ENCODE measurements at regions not wholly inside any gene's neighbourhood (a gene's known extent, or its start where the extent isn't known, plus 50 kb on each side); places are given as distances from the start of the nearest gene placed in this dataset.
"Not testable (repeated sequence)": the region's sequence is repeated elsewhere in the genome, so short reads cannot be mapped to it uniquely, and the experiment has no call there.

DNA sequence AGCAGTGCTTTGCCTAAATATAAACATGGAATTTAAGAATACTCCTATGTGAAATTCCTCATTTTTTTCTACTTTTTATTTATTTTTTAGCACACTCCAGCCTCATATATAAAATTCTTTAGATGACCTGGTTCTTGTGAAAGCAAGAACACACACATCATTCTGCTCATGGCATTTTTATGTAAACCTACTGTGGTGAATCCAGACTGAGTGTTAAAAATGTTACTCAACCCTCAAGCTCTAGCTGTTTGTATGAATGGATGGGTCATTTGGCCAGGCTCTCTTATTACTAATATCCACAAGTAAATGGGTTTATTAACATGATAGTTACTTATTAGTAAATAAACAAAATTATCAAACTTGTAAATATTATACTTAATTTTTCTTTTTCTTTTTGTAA is 551.7 kb upstream of the LRRN3 start:
- peaks cover 11% of the 10 kb centered on the region for H3K4me1 Mint-ChIP-seq (ENCODE audit: low read depth, unreplicated experiment)
- no peak overlapping the region for H3K27ac Mint-ChIP-seq (ENCODE audit: unreplicated experiment)
- H3K9me3 Mint-ChIP-seq (ENCODE audit: low read depth, unreplicated experiment), result peaks cover 4% of the 10 kb centered on the region
- DNase-seq, result no peak
- H3K27me3 Mint-ChIP-seq (ENCODE audit: unreplicated experiment), result no peaks in the 10 kb centered on the region
- no peak overlapping the region for H3K4me3 Mint-ChIP-seq (ENCODE audit: low read depth, unreplicated experiment)
- intact Hi-C loops (cut with micrococcal nuclease; ENCODE audit: unreplicated experiment), result no loop called here
- CTCF ChIA-PET, result no interaction called here
- TF ChIP-seq, protein P1, sequence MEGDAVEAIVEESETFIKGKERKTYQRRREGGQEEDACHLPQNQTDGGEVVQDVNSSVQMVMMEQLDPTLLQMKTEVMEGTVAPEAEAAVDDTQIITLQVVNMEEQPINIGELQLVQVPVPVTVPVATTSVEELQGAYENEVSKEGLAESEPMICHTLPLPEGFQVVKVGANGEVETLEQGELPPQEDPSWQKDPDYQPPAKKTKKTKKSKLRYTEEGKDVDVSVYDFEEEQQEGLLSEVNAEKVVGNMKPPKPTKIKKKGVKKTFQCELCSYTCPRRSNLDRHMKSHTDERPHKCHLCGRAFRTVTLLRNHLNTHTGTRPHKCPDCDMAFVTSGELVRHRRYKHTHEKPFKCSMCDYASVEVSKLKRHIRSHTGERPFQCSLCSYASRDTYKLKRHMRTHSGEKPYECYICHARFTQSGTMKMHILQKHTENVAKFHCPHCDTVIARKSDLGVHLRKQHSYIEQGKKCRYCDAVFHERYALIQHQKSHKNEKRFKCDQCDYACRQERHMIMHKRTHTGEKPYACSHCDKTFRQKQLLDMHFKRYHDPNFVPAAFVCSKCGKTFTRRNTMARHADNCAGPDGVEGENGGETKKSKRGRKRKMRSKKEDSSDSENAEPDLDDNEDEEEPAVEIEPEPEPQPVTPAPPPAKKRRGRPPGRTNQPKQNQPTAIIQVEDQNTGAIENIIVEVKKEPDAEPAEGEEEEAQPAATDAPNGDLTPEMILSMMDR (IDR thresholded peaks at IDR 0.05; ENCODE audit: unreplicated experiment), result no peak
- H3K36me3 Mint-ChIP-seq (ENCODE audit: insufficient read depth, unreplicated experiment), result no peaks in the 10 kb centered on the region
- no TSS peak for BruUV-seq (replicated peaks)

DNA sequence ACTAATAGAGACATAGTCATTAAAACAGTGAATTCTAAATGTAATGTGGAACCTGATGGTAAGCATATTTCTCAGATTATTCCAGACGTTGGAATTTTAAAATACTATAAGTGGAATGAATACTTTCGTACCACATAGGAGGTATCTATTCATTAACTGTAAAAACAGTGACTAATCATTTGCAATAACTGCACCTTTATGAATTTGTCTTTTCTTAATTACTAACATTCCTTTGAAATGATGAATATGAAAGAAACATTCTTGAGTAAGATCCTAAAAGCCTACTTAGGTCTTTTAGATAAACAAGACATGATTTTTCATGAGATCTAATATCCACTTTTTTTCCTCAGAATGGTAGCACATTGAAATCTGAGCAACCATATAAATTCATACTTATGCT is 549.0 kb upstream of the LRRN3 start:
- Mint-ChIP-seq H3K27ac (ENCODE audit: unreplicated experiment) (no peak overlapping the region), H3K4me3 (ENCODE audit: low read depth, unreplicated experiment) (no peak overlapping the region), H3K9me3 (ENCODE audit: low read depth, unreplicated experiment) (peaks cover 4% of the 10 kb centered on the region), H3K4me1 (ENCODE audit: low read depth, unreplicated experiment) (peaks cover 11% of the 10 kb centered on the region), H3K27me3 (ENCODE audit: unreplicated experiment) (no peaks in the 10 kb centered on the region), H3K36me3 (ENCODE audit: insufficient read depth, unreplicated experiment) (no peaks in the 10 kb centered on the region)
- TF ChIP-seq, protein P1 (IDR thresholded peaks at IDR 0.05; ENCODE audit: unreplicated experiment), result no peak
- no peak for DNase-seq
- CTCF ChIA-PET, result no interaction called here
- intact Hi-C loops (cut with micrococcal nuclease; ENCODE audit: unreplicated experiment), result loop anchor here (1.0 kb wide), 1 partner anchor 7 kb away; no protein-coding TSS in a partner anchor
- no TSS peak for BruUV-seq (replicated peaks)

GRCh38 chr7:110544194-110544593 is 546.7 kb upstream of the LRRN3 start:
- no peaks in the 10 kb centered on the region for H3K36me3 Mint-ChIP-seq (ENCODE audit: insufficient read depth, unreplicated experiment)
- TF ChIP-seq, protein P1 (IDR thresholded peaks at IDR 0.05; ENCODE audit: unreplicated experiment), result no peak
- intact Hi-C loops (cut with micrococcal nuclease; ENCODE audit: unreplicated experiment), result no loop called here
- no peak overlapping the region for H3K4me3 Mint-ChIP-seq (ENCODE audit: low read depth, unreplicated experiment)
- no peaks in the 10 kb centered on the region for H3K27me3 Mint-ChIP-seq (ENCODE audit: unreplicated experiment)
- BruUV-seq (replicated peaks), result no TSS peak
- H3K9me3 Mint-ChIP-seq (ENCODE audit: low read depth, unreplicated experiment), result peaks cover 4% of the 10 kb centered on the region
- H3K4me1 Mint-ChIP-seq (ENCODE audit: low read depth, unreplicated experiment), result peaks cover 11% of the 10 kb centered on the region
- CTCF ChIA-PET, result no interaction called here
- no peak overlapping the region for H3K27ac Mint-ChIP-seq (ENCODE audit: unreplicated experiment)
- DNase-seq, result no peak

DNA sequence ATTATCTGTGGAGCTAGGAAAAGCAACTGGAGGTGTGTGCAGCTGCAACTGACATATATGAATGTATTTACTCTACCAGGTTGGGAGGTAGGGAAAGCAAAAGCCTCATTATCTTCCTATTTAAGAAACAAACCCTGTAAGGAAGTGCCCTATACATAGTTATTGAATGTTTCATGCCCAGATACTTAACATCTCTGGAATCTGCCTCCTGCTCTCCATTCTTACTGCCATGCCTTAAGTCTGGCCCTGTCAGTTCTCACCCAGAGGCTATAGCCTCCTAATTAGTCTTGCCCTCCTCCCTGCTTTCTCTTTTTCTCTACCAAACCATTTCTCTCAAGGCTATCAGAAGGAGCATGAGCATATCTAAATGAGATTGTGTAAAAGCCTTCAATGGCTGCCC is 542.6 kb upstream of the LRRN3 start:
- Mint-ChIP-seq H3K36me3 (ENCODE audit: insufficient read depth, unreplicated experiment) (no peaks in the 10 kb centered on the region), H3K27me3 (ENCODE audit: unreplicated experiment) (no peaks in the 10 kb centered on the region), H3K4me3 (ENCODE audit: low read depth, unreplicated experiment) (no peak overlapping the region), H3K9me3 (ENCODE audit: low read depth, unreplicated experiment) (peaks cover 6% of the 10 kb centered on the region), H3K27ac (ENCODE audit: unreplicated experiment) (no peak overlapping the region), H3K4me1 (ENCODE audit: low read depth, unreplicated experiment) (no peaks in the 10 kb centered on the region)
- intact Hi-C loops (cut with micrococcal nuclease; ENCODE audit: unreplicated experiment), result no loop called here
- TF ChIP-seq, protein P1 (IDR thresholded peaks at IDR 0.05; ENCODE audit: unreplicated experiment), result no peak
- CTCF ChIA-PET, result no interaction called here
- DNase-seq, result no peak
- BruUV-seq (replicated peaks), result no TSS peak

DNA sequence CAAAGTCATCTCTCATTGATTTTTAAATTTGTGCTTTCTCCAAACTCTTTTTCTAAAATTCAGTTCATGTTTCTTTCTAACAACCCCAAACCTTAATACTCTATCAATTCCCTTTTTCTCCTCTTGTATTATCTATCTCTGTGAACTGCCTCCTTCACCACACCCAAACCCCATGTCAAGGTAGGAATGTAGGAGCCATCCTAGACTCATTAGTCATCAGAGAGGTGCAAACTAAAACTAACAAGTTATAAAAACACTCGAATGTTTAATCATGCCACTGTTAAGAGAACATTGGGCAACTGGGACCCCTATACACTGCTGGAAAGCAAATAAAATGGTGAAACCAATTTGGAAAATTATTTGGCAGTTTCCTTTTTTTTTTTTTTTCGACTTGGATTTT is 533.8 kb upstream of the LRRN3 start:
- peaks cover 4% of the 10 kb centered on the region for H3K9me3 Mint-ChIP-seq (ENCODE audit: low read depth, unreplicated experiment)
- no peak for DNase-seq
- intact Hi-C loops (cut with micrococcal nuclease; ENCODE audit: unreplicated experiment), result no loop called here
- no peaks in the 10 kb centered on the region for H3K36me3 Mint-ChIP-seq (ENCODE audit: insufficient read depth, unreplicated experiment)
- no peak overlapping the region for H3K27ac Mint-ChIP-seq (ENCODE audit: unreplicated experiment)
- H3K4me1 Mint-ChIP-seq (ENCODE audit: low read depth, unreplicated experiment), result no peaks in the 10 kb centered on the region
- CTCF ChIA-PET, result no interaction called here
- TF ChIP-seq, protein P1 (IDR thresholded peaks at IDR 0.05; ENCODE audit: unreplicated experiment), result no peak
- no peak overlapping the region for H3K4me3 Mint-ChIP-seq (ENCODE audit: low read depth, unreplicated experiment)
- H3K27me3 Mint-ChIP-seq (ENCODE audit: unreplicated experiment), result no peaks in the 10 kb centered on the region
- no TSS peak for BruUV-seq (replicated peaks)

- intact Hi-C loops (cut with micrococcal nuclease; ENCODE audit: unreplicated experiment); BruUV-seq (replicated peaks); H3K4me3 Mint-ChIP-seq (ENCODE audit: low read depth, unreplicated experiment): not testable (repeated sequence)
These were observed 527.6 kb upstream of the LRRN3 start for GRCh38 chr7:110563286-110563685.

More at GRCh38 chr7:110563286-110563685, 527.6 kb upstream of the LRRN3 start:
- H3K27me3 Mint-ChIP-seq (ENCODE audit: unreplicated experiment); H3K27ac Mint-ChIP-seq (ENCODE audit: unreplicated experiment); CTCF ChIA-PET; H3K36me3 Mint-ChIP-seq (ENCODE audit: insufficient read depth, unreplicated experiment); DNase-seq; H3K9me3 Mint-ChIP-seq (ENCODE audit: low read depth, unreplicated experiment): not testable (repeated sequence)
- peaks cover 10% of the 10 kb centered on the region for H3K4me1 Mint-ChIP-seq (ENCODE audit: low read depth, unreplicated experiment)
